Sigmoid colon (tissue), 6 donors: ENCODE measurements at regions not wholly inside any gene's neighbourhood (a gene's known extent, or its start where the extent isn't known, plus 50 kb on each side); places are given as distances from the start of the nearest gene placed in this dataset.
"Not testable (repeated sequence)": the region's sequence is repeated elsewhere in the genome, so short reads cannot be mapped to it uniquely, and the experiment has no call there.

Source experiments
- DNase-seq: peaks from one replicate; pipeline ENCODE4 v3.0.0-alpha.2; 2019
- H3K27ac ChIP-seq, 4 donors: fragments of 200-600 bp; sonication (generic); one replicate each; pipeline ENCODE4 v1.5.1; 2016 to 2019; ENCODE audit warnings: mild to moderate bottlenecking in 1 of 4
- H3K27me3 ChIP-seq, 3 donors: fragments of 200-600 bp; sonication (generic); one replicate each; pipeline ENCODE4 v1.5.1; 2019; ENCODE audit warnings: mild to moderate bottlenecking in 1 of 3
- H3K36me3 ChIP-seq, 4 donors: fragments of 200-600 bp; sonication (generic); one replicate each; pipeline ENCODE4 v1.5.1; 2016 to 2019
- H3K4me1 ChIP-seq, 4 donors: fragments of 200-600 bp; sonication (generic); one replicate each; pipeline ENCODE4 v1.5.1; 2017 to 2019
- H3K4me3 ChIP-seq, 4 donors: fragments of 200-600 bp; sonication (generic); one replicate each; pipeline ENCODE4 v1.5.1; 2017 to 2019; ENCODE audit warnings: mild to moderate bottlenecking in 2 of 4, moderate library complexity in 1 of 4
- H3K9me3 ChIP-seq, 4 donors: fragments of 200-600 bp in 3 of 4; sonication (generic) in 3 of 4; one replicate each; pipeline versions ENCODE4 v1.5.1 to v1.6.1; 2013 to 2019
- EP300 ChIP-seq, 4 donors: sonication (generic); formaldehyde crosslinking; IDR thresholded peaks; one replicate each; pipeline ENCODE4 v1.6.1; 2017; ENCODE audit warnings: antibody characterized with exemption in 4 of 4
- POLR2A ChIP-seq, 2 donors: fragments of 450-650 bp; IDR thresholded peaks; one replicate each; pipeline ENCODE4 v1.6.1; 2016; ENCODE audit warnings: antibody characterized with exemption in 2 of 2, mild to moderate bottlenecking in 2 of 2, moderate library complexity in 2 of 2
- POLR2AphosphoS5 ChIP-seq, 4 donors: sonication (generic); formaldehyde crosslinking; IDR thresholded peaks; one replicate each; pipeline ENCODE4 v1.6.1; 2017; ENCODE audit warnings: antibody characterized with exemption in 4 of 4
- WGBS, 2 donors: extraction: QIAGEN DNeasy Blood & Tissue Kit; methylation state at CpG; one replicate each; pipeline ENCODE4 v1.1.7; 2013; 5-methylcytosine and 5-hydroxymethylcytosine counted together
- intact Hi-C: fragments of 100-400 bp; cut with DNase I; formaldehyde crosslinking; loops from one replicate; pipeline ENCODE4 v1.15.1; 2023
- TF ChIP-seq, protein P1 (sequence below), 4 experiments: fragments of 450-650 bp in 3 of 4; fragments of 200-600 bp in 1 of 4; IDR thresholded peaks; one replicate each; pipeline ENCODE4 v1.5.1; 2016 to 2019; ENCODE audit warnings: antibody characterized with exemption in 4 of 4, mild to moderate bottlenecking in 3 of 4, moderate library complexity in 2 of 4
- donor health status: healthy with polysubstance abuse.
- donor health status: healthy.

DNA sequence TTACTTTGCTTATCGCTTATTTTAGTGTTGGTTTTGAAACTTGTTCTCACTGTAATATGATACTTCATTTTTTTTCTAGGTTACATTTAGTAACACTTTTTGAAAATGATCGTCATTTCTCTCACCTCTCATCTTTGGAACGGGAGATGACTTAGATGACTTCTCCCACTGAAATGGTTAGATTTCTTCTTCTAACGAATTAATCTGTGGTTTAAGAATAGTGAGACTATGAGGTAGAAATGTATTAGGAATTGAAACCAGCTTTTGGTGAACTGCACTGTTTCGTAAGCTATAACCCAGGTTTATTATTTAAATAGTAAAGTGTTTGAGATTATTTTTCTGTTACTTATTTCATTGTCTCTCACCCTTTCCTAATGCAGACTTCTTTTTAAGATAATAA is 93.7 kb downstream of the PRR15 start:
- WGBS, 2 donors = 87 to 94% methylated on average over 5 of the region's 5 CpGs
- Histone ChIP-seq H3K9me3 (no peaks in the 10 kb centered on the region), H3K27ac (no peak overlapping the region), H3K27me3 (no peaks in the 10 kb centered on the region), H3K4me1 (no peaks in the 10 kb centered on the region), H3K4me3 (no peak overlapping the region), H3K36me3 (no peaks in the 10 kb centered on the region)
- intact Hi-C loops = no loop called here
- no peak for DNase-seq
- TF ChIP-seq, protein P1, sequence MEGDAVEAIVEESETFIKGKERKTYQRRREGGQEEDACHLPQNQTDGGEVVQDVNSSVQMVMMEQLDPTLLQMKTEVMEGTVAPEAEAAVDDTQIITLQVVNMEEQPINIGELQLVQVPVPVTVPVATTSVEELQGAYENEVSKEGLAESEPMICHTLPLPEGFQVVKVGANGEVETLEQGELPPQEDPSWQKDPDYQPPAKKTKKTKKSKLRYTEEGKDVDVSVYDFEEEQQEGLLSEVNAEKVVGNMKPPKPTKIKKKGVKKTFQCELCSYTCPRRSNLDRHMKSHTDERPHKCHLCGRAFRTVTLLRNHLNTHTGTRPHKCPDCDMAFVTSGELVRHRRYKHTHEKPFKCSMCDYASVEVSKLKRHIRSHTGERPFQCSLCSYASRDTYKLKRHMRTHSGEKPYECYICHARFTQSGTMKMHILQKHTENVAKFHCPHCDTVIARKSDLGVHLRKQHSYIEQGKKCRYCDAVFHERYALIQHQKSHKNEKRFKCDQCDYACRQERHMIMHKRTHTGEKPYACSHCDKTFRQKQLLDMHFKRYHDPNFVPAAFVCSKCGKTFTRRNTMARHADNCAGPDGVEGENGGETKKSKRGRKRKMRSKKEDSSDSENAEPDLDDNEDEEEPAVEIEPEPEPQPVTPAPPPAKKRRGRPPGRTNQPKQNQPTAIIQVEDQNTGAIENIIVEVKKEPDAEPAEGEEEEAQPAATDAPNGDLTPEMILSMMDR (IDR thresholded peaks at IDR 0.05) = no peak
- TF ChIP-seq POLR2A (IDR thresholded peaks at IDR 0.05) (no peak), EP300 (IDR thresholded peaks at IDR 0.05) (no peak), POLR2AphosphoS5 (IDR thresholded peaks at IDR 0.05) (no peak)

DNA sequence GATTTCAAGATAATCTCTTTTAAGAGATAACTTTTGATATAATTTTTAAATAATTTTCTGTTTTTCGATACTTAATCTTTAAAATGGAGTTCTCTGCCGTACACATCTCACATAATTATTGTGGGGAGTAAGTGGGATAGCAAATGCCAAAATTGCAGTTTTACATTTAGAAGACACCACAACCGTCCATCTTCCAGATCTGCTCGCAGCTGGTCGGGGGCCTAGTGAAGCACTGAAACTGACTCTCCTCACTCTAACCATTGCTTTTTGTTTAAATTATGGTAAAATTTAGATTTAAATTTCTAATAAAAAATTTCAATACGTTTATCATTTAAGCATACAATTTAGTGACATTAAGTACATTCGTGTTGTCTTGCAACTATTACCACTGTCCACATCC is 94.2 kb downstream of the PRR15 start:
- no peak for DNase-seq
- 94% methylated on average over 7 of the region's 7 CpGs for WGBS, 2 donors
- Histone ChIP-seq H3K4me3 (no peak overlapping the region), H3K4me1 (no peaks in the 10 kb centered on the region), H3K9me3 (no peaks in the 10 kb centered on the region), H3K27ac (no peak overlapping the region), H3K27me3 (no peaks in the 10 kb centered on the region), H3K36me3 (no peaks in the 10 kb centered on the region)
- no peak for TF ChIP-seq POLR2A (IDR thresholded peaks at IDR 0.05)
- no peak for TF ChIP-seq EP300 (IDR thresholded peaks at IDR 0.05)
- TF ChIP-seq, protein P1 (IDR thresholded peaks at IDR 0.05) = no peak
- TF ChIP-seq POLR2AphosphoS5 (IDR thresholded peaks at IDR 0.05) = no peak
- intact Hi-C loops = no loop called here

DNA sequence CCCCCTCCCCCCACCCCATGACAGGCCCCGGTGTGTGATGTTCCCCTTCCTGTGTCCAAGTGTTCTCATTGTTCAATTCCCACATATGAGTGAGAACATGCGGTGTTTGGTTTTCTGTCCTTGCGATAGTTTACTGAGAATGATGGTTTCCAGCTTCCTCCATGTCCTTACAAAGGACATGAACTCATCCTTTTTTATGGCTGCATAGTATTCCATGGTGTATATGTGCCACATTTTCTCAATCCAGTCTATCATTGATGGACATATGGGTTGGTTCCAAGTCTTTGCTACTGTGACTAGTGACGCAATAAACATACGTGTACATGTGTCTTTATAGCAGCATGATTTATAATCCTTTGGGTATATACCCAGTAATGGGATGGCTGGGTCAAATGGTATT is 95.6 kb downstream of the PRR15 start:
- WGBS, 2 donors = 96 to 97% methylated on average over 5 of the region's 5 CpGs
- H3K27ac ChIP-seq, H3K36me3 ChIP-seq, H3K27me3 ChIP-seq, H3K4me1 ChIP-seq, H3K4me3 ChIP-seq, H3K9me3 ChIP-seq, DNase-seq, intact Hi-C loops: not testable (repeated sequence)

DNA sequence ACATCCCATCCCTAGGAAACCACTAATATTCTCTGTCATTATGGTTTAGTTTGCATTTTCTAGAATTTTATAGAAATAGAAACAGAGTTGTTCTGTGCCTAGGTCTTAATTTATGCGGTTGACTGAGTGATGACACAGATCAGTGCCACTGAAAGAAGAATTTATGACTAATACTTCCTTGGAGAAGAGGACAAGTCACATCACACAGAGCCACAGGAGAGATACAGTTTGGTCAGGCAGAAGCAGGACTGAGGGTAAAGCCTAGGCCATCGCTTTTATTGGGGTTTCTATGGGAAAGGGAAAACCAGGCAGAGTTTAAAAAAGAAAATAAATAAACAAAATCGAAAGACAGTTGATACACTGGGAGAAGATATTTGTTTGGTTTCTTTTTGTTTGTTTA is 99.3 kb downstream of the PRR15 start:
- WGBS, 2 donors = 86 to 88% methylated on average over 3 of the region's 3 CpGs
- not testable (repeated sequence) for H3K27ac ChIP-seq

DNA sequence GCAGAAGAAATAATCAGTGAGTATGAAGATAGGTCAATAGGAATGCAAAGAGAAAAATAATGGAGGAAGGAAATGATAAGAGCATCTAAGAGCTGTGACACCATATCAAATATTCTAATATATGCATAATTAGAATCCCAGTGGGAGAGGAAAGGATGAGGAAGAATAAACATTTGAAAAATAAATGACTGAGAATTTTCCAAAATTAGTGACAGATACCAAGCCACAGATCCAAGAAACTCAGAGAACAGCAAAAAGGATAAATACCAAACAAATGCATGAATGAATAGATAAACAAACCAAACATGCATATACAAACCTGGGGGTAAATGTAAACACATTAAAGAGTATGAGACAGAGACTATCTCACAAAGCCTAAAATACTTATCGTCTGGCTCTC is 101.4 kb downstream of the PRR15 start:
- H3K36me3 ChIP-seq, H3K9me3 ChIP-seq, H3K4me1 ChIP-seq, DNase-seq, intact Hi-C loops, H3K4me3 ChIP-seq, H3K27me3 ChIP-seq, H3K27ac ChIP-seq: not testable (repeated sequence)
- WGBS, 2 donors = 86 to 92% methylated on average over 1 of the region's 1 CpG

More for the DNA sequence above, 99.3 kb downstream of the PRR15 start:
- H3K9me3 ChIP-seq, DNase-seq, H3K27me3 ChIP-seq, intact Hi-C loops, H3K36me3 ChIP-seq, H3K4me3 ChIP-seq, H3K4me1 ChIP-seq: not testable (repeated sequence)

DNA sequence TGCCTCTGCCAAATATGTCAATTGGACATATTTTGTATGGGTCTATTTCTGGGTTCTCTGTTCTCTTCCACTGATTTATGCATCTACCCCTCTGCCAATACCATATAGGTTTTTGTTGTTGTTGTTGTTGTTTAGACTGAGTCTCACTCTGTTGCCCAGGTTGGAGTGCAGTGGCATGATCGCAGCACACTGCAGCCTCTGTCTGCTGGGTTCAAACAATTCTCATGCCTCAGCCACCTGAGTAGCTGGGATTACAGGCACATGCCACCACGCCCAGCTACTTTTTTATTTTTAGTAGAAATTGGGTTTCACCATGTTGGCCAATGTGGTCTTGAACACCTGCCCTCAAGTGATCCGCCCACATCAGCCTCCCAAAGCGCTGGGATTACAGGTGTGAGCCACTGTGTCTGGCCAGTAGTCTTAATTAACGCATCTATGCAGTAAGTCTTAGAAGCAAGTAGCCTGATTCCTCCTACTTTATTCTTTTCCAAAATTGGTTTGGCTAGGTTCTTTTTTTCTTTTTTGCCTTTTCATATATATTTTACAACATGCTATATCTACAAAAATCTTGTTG is 103.5 kb downstream of the PRR15 start:
- H3K4me1 ChIP-seq, DNase-seq, H3K9me3 ChIP-seq, H3K36me3 ChIP-seq, H3K4me3 ChIP-seq, H3K27me3 ChIP-seq, intact Hi-C loops, H3K27ac ChIP-seq: not testable (repeated sequence)
- WGBS, 2 donors = 95 to 96% methylated on average over 4 to 5 of the region's 5 CpGs

DNA sequence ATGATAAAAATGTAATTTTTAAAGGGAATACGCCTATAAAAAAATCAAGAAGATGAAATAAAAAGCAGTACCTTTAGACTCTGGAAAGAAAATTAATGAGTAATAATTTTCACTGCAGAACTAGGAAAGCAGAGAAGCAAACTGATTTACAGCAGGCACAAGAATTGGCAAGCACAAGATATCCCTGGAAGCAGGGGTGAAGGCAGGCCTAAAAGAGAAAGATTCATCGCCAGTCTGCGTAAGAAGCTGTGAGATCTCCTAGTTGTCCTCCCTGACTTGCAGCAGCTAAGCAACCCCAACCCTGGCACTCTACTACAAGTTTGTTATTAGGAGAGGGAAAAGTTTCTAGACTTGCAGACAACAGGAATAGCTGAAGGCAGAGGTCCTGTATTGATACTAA is 107.7 kb downstream of the PRR15 start:
- DNase-seq, intact Hi-C loops, H3K27me3 ChIP-seq, H3K9me3 ChIP-seq, H3K4me1 ChIP-seq, H3K36me3 ChIP-seq: not testable (repeated sequence)
- peak overlapping the region in 3 of 4 donors; percentile 62 to 72 (median 65) for H3K27ac ChIP-seq
- H3K4me3 ChIP-seq = peak overlapping the region in 3 of 4 donors; percentile 20 to 23 (median 22)
- 78 to 98% methylated on average over 3 of the region's 3 CpGs for WGBS, 2 donors
- TF ChIP-seq POLR2AphosphoS5 (IDR thresholded peaks at IDR 0.05) = peak in 1 of 4 donors; percentile 62

DNA sequence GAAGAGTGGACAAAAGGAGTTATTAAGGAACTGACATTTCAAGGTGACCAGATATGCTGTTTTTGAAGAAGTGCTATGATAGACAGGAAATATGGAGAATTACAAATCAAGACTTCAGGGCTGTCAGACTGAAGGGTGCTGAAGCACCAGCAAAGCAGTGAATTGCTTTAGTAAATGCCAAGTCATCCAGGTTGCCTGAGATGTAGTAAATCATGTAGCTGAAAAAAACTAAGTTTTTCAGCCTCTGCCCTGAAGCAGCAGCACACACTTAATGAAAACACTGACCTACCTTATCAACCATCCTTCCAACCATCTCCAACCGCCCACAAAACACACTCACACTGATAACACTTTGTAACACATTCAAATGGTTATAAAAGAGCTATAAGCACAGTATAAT is 110.0 kb downstream of the PRR15 start:
- H3K36me3 ChIP-seq, H3K4me1 ChIP-seq, intact Hi-C loops, H3K9me3 ChIP-seq, H3K4me3 ChIP-seq, H3K27ac ChIP-seq, DNase-seq, H3K27me3 ChIP-seq: not testable (repeated sequence)
- WGBS, 2 donors = 19 to 61% methylated on average over 1 of the region's 1 CpG

DNA sequence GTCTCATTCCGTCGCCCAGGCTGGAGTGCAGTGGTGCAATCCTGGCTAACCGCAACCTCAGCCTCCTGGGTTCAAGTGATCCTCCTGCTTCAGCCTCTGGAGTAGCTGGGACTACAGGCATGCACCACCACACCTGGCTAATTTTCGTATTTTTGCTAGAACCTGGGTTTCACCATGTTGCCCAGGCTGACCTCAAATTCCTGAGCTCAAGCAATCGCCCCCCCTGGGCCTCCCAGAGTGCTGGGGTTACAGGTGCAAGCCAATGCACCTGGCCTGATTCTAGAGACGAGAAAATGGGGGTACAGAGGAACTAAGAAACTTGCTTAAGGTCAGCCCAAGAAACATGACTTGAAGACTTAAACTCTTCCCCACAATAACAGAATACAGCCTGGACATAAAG is 111.0 kb downstream of the PRR15 start:
- H3K9me3 ChIP-seq, H3K27me3 ChIP-seq, intact Hi-C loops, H3K4me1 ChIP-seq, H3K4me3 ChIP-seq, H3K27ac ChIP-seq, DNase-seq, H3K36me3 ChIP-seq: not testable (repeated sequence)
- 90 to 97% methylated on average over 6 of the region's 6 CpGs for WGBS, 2 donors

DNA sequence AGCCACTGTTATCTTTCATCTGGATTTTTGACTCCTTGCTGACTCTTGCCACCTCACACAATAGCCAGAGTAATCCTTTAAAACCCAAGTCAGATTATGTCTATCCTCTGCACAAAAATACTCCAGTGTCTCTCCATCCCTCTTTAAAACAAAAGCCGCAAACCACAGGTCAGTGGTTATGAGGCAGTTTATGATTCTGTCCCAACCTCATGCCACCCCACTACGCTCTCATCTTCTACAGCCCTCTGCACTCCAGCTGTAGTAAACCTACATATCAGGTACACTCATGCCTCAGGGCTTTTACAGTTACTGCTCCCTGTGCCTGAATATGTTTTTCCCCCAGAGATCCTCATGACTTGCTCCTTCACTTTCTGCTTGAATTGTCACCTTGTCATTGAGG is 113.6 kb downstream of the PRR15 start:
- H3K36me3 ChIP-seq, H3K27ac ChIP-seq, DNase-seq, H3K27me3 ChIP-seq, H3K4me1 ChIP-seq, H3K4me3 ChIP-seq, intact Hi-C loops, H3K9me3 ChIP-seq: not testable (repeated sequence)
- WGBS, 2 donors = 92 to 94% methylated on average over 2 of the region's 2 CpGs

DNA sequence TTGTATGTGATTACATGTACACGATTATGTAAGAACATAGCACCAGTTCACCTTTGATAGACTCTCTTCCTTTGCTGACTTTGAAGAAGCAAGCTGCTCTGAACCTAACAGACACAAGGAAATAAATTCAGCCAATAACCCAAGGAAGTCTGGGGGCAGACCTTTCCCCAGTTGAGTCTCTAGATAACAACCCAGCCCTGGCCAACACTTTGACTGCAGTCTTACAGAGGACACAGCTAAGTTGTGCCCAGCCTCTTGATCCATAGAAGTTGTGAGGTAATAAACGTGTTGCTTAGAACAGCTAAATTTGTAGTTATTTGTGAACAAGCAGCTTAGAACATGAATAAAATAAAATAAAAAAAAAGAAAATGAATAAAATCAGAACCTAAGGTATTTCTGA is 116.3 kb downstream of the PRR15 start:
- intact Hi-C loops = not testable (repeated sequence)
- 52 to 60% methylated on average over 2 of the region's 2 CpGs for WGBS, 2 donors

More for the DNA sequence above, 116.3 kb downstream of the PRR15 start:
- DNase-seq, H3K27ac ChIP-seq, H3K4me3 ChIP-seq, H3K36me3 ChIP-seq, H3K27me3 ChIP-seq, H3K9me3 ChIP-seq: not testable (repeated sequence)
- peaks cover 0 to 11% (median 5%) of the 10 kb centered on the region in 4 donors for H3K4me1 ChIP-seq
